GM10248 (cell line): ENCODE measurements at regions not wholly inside any gene's neighbourhood (a gene's known extent, or its start where the extent isn't known, plus 50 kb on each side); places are given as distances from the start of the nearest gene placed in this dataset.

Experiments
- CTCF ChIA-PET: fragments of 300-600 bp; sonication (Branson Sonifier 250); formaldehyde crosslinking; extraction: SDS; loops from one replicate; lab custom pipeline; 2021; ENCODE audit warnings: antibody characterized with exemption; lab: Yijun Ruan, JAX
- POLR2A ChIA-PET: fragments of 350-650 bp; sonication (Branson Sonifier 250); formaldehyde crosslinking; extraction: SDS; loops from one replicate; lab custom pipeline; 2020; ENCODE audit warnings: antibody characterized with exemption; lab: Yijun Ruan, JAX
- DNase-seq: peaks from one replicate; pipeline ENCODE4 v3.0.0; 2012; ENCODE audit errors: extremely low spot score
- TF ChIP-seq, protein P1 (sequence below): IDR thresholded peaks from 2 replicates; pipeline ENCODE4 v1.5.1; 2012; ENCODE audit warnings: mild to moderate bottlenecking, low read depth; ENCODE audit errors: extremely low read depth, missing control alignments, control extremely low read depth

DNA sequence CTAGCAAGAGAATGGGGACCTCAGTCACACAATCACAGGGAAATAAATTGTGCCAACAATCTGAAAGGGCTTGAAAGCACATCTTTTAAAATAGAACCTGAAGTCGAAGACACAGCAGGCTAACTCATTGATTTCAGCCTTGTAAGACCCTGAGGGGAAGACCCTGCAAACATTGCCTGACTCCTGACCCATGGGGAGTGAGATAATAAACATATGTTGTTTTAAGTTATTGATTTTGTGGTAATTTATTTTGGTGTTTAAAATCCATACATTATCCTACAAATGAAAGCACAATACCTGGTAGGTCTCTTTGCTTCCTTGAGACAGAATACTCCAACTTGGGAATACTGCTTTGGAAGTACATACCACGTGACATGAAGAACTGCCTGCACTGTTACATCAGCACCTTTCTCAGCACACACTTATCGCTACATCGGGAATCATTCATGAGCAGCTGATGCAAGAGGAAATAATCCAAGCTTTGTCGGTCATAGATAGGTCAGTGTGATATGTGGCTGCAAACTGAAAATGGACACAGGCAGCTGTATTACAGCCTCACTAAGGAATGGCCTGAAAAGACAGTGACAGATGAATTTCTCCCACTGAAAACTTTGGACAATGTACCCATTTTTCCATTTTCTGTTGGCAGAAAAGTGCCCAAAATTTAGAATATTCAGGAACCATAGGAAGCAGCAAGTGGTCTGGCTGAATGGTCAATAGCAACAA lies 494.5 kb upstream of the MAP2 start:
- POLR2A ChIA-PET: no interaction called here
- CTCF ChIA-PET: interaction anchor here (1.7 kb wide), 1 partner anchor 12 kb away, joined by 5 read pairs; no protein-coding TSS in a partner anchor

DNA sequence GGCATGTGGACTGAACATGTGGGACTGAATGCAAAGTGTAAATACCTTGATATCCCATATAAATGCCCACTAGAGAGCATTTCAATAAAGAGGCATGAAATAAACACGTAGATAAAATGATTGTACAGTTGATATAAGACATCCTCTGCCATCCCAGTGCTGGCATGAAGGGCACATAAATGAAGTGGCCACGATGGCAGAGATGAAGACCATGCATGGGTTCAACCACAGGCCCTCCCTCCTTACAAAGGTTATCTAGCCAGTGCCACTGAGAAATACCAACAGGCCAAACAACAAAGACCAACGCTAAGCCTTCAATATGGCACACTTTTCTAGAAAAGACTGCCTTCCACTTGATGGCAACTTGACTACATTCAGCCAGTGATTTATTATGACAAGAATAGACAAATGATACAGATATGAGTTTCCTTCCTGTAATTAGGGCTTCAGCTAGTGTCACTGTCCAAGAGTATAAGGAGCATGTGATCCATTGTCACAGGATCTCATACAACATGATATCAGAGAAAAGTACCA lies 493.9 kb upstream of the MAP2 start:
- POLR2A ChIA-PET: no interaction called here
- TF ChIP-seq, protein P1, sequence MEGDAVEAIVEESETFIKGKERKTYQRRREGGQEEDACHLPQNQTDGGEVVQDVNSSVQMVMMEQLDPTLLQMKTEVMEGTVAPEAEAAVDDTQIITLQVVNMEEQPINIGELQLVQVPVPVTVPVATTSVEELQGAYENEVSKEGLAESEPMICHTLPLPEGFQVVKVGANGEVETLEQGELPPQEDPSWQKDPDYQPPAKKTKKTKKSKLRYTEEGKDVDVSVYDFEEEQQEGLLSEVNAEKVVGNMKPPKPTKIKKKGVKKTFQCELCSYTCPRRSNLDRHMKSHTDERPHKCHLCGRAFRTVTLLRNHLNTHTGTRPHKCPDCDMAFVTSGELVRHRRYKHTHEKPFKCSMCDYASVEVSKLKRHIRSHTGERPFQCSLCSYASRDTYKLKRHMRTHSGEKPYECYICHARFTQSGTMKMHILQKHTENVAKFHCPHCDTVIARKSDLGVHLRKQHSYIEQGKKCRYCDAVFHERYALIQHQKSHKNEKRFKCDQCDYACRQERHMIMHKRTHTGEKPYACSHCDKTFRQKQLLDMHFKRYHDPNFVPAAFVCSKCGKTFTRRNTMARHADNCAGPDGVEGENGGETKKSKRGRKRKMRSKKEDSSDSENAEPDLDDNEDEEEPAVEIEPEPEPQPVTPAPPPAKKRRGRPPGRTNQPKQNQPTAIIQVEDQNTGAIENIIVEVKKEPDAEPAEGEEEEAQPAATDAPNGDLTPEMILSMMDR: no peak
- CTCF ChIA-PET: interaction anchor here (1.7 kb wide), 1 partner anchor 11 kb away, joined by 5 read pairs; no protein-coding TSS in a partner anchor
- no peak for DNase-seq

More for the DNA sequence above, 494.5 kb upstream of the MAP2 start:
- TF ChIP-seq, protein P1: no peak
- DNase-seq: no peak

DNA sequence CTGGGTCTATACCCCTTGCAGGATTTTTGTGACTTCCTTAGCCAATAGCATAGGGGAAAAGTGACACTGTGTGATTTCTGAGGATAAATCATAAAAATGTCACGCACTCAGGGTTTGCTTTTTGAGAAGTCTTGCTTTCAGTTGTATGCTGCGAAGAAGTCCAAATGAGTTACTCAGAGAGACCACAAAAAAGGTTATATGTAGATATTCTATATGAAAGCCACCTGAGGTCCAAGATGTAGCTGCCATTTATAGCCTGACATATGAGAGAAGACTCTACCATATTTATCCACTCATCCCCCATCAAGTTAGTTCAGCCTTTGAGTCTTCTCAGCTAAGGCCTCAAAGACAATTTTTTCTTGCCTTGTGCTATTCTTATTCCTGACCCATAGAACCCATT lies 488.3 kb upstream of the MAP2 start:
- ChIA-PET CTCF (interaction anchor here (1.2 kb wide), 1 partner anchor 8 kb away, joined by 3 read pairs; no protein-coding TSS in a partner anchor), POLR2A (no interaction called here)
- TF ChIP-seq, protein P1: no peak
- DNase-seq: no peak

DNA sequence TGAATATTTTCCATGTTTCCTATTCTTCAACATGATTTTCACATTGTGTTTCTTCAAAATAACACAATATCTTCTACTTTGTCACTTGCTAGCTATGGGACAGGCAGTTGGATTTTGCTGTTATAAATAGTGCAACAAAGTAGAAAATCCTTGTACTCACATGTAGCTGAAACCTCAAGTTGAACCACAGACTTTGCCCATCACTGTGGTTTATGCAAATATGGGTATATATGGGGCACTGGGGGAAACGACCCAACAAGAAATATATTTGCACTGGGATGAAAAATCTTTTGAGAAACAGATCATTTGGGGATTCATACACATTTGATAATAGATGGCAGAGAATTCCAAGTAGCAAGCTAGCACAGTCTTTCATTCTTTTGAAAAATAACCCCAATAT lies 486.3 kb upstream of the MAP2 start:
- ChIA-PET CTCF (interaction anchor here (1.0 kb wide), 1 partner anchor 9 kb away, joined by 3 read pairs; no protein-coding TSS in a partner anchor), POLR2A (no interaction called here)
- TF ChIP-seq, protein P1: no peak
- DNase-seq: no peak

DNA sequence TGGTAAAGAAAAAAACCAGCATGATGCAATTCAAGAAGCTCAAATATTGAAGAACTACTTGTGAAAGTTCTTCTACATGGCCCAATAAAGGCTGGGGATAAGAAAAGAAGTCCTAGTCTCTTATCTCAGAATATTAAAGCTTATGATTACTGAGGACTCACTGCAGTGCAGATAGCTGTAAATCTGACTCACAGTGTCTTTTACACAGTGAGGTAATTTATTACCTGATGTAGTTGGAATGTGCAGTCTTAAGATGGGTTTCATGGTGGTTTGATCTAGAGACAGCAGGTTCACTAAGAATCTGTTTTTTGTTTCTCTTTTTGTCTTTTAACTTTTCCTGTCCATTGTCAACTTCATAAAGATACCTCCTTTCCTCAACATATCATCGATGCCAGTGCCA lies 484.0 kb upstream of the MAP2 start:
- ChIA-PET POLR2A (no interaction called here), CTCF (interaction anchor here (1.0 to 2.8 kb wide), 5 partner anchors 11 to 66 kb away, joined by 3 to 9 read pairs (median 3); no protein-coding TSS in a partner anchor)
- DNase-seq: no peak
- TF ChIP-seq, protein P1: no peak

DNA sequence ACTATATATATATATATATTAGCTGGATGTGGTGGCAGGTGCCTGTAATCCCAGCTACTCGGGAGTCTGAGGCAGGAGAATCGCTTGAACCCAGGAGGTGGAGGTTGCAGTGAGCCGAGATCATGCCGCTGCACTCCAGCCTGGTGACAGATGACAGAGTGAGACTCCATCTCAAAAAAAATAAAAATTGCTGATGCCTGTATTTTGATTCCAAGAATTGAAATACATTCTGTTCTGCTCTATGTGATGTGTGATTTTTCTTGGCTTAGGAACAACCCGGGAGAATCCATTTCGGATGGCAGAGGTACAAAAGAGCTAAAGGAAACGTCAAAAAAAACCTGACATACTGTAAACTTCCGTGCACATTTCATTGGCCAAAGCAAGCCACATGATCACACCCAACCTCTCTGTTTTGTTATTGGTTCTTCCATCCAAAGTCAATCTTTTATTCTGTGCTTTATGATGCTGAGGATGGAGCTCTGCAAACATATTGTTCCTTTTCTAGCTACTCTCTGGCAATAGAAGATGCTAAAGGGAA lies 478.1 kb upstream of the MAP2 start:
- POLR2A ChIA-PET: no interaction called here
- TF ChIP-seq, protein P1: no peak
- no peak for DNase-seq
- CTCF ChIA-PET: interaction anchor here (1.2 kb wide), 1 partner anchor 8 kb away, joined by 3 read pairs; no protein-coding TSS in a partner anchor
